ENCODE measurements at regions not wholly inside any gene's neighbourhood (a gene's known extent, or its start where the extent isn't known, plus 50 kb on each side); places are given as distances from the start of the nearest gene placed in this dataset.
A peak's percentile ranks its signal among the peaks of the same experiment; 100 is the strongest.
"Not testable (repeated sequence)": the region's sequence is repeated elsewhere in the genome, so short reads cannot be mapped to it uniquely, and the experiment has no call there.

GRCh38 chr7:85289279-85289678 lies 102.4 kb upstream of the SEMA3D start:
- DNase-seq, result no peak

GRCh38 chr7:85287106-85287825 lies 100.4 kb upstream of the SEMA3D start:
- peak in 2 of 3 experiments; percentile 56 to 58 for DNase-seq

GRCh38 chr7:85286446-85286845 lies 99.6 kb upstream of the SEMA3D start:
- DNase-seq, result peak in 1 of 3 experiments; percentile 60

- DNase-seq, result peak in 2 of 3 experiments; percentile 88 to 100
Measured at GRCh38 chr7:85285527-85285926, 98.7 kb upstream of the SEMA3D start.

GRCh38 chr7:85275204-85275603 lies 88.3 kb upstream of the SEMA3D start:
- peak in 2 of 3 experiments; percentile 29 to 79 for DNase-seq

- peak in 2 of 3 experiments; percentile 81 to 98 for DNase-seq
Measured at GRCh38 chr7:85274454-85274853, 87.6 kb upstream of the SEMA3D start.

- no peak for DNase-seq
Measured at GRCh38 chr7:85262891-85263290, 76.0 kb upstream of the SEMA3D start.

GRCh38 chr7:85261336-85261735 lies 74.5 kb upstream of the SEMA3D start:
- peak in 1 of 3 experiments; percentile 66 for DNase-seq

- DNase-seq, result not testable (repeated sequence)
Measured at GRCh38 chr7:85249787-85250186, 62.9 kb upstream of the SEMA3D start.

- DNase-seq, result no peak
Measured at GRCh38 chr7:85239109-85239508, 52.3 kb upstream of the SEMA3D start.

GRCh38 chr7:85237721-85238120 lies 50.9 kb upstream of the SEMA3D start:
- DNase-seq, result no peak
